ENCODE measurements at regions not wholly inside any gene's neighbourhood (a gene's known extent, or its start where the extent isn't known, plus 50 kb on each side); places are given as distances from the start of the nearest gene placed in this dataset.

- Histone ChIP-seq H3K36me3 (ENCODE audit: low read depth) (no peaks in the 10 kb centered on the region), H3K4me1 (ENCODE audit: low read depth) (no peaks in the 10 kb centered on the region), H3K4me3 (no peak overlapping the region), H3K9me3 (no peaks in the 10 kb centered on the region)
- intact Hi-C loops (cut with DNase I, micrococcal nuclease): no loop called here
- TF ChIP-seq CTCF (IDR thresholded peaks at IDR 0.05): no peak
- no peak for DNase-seq
- ATAC-seq: no peak
These were observed 1069.1 kb downstream of the EFNB2 start for GRCh38 chr13:105466376-105466775.

GRCh38 chr13:105465745-105466144, 1069.7 kb downstream of the EFNB2 start, which contains the start of gene DAOA:
Gene DAOA (plus strand): TSS chr13:105466045.
- ATAC-seq: no peak
- intact Hi-C loops (cut with DNase I, micrococcal nuclease): no loop called here
- no peak within 1 kb of the TSS for H3K4me3 ChIP-seq
- no peak for DNase-seq
- H3K36me3 ChIP-seq (ENCODE audit: low read depth): no peaks in the 10 kb centered on the region
- TF ChIP-seq CTCF (IDR thresholded peaks at IDR 0.05): no peak
- H3K4me1 ChIP-seq (ENCODE audit: low read depth): no peaks in the 10 kb centered on the region
- H3K9me3 ChIP-seq: no peaks in the 10 kb centered on the region

GRCh38 chr13:105465251-105465650, 1070.2 kb downstream of the EFNB2 start:
- intact Hi-C loops (cut with DNase I, micrococcal nuclease): no loop called here
- ATAC-seq (no peak), DNase-seq (no peak)
- TF ChIP-seq CTCF (IDR thresholded peaks at IDR 0.05): no peak
- Histone ChIP-seq H3K9me3 (no peaks in the 10 kb centered on the region), H3K36me3 (ENCODE audit: low read depth) (no peaks in the 10 kb centered on the region), H3K4me3 (no peak overlapping the region), H3K4me1 (ENCODE audit: low read depth) (no peaks in the 10 kb centered on the region)

GRCh38 chr13:105464249-105464648, 1071.2 kb downstream of the EFNB2 start:
- no peak overlapping the region for H3K4me3 ChIP-seq
- no peaks in the 10 kb centered on the region for H3K4me1 ChIP-seq (ENCODE audit: low read depth)
- intact Hi-C loops (cut with DNase I, micrococcal nuclease): no loop called here
- TF ChIP-seq CTCF (IDR thresholded peaks at IDR 0.05): no peak
- no peak for ATAC-seq
- DNase-seq: no peak
- no peaks in the 10 kb centered on the region for H3K9me3 ChIP-seq
- no peaks in the 10 kb centered on the region for H3K36me3 ChIP-seq (ENCODE audit: low read depth)

- no peak for ATAC-seq
These were observed 1072.4 kb downstream of the EFNB2 start for GRCh38 chr13:105463011-105463501.

More at GRCh38 chr13:105463011-105463501, 1072.4 kb downstream of the EFNB2 start:
- no peak for DNase-seq
- no peak for TF ChIP-seq CTCF (IDR thresholded peaks at IDR 0.05)
- H3K4me3 ChIP-seq: no peak overlapping the region
- H3K4me1 ChIP-seq (ENCODE audit: low read depth): no peaks in the 10 kb centered on the region
- no peaks in the 10 kb centered on the region for H3K9me3 ChIP-seq
- no peaks in the 10 kb centered on the region for H3K36me3 ChIP-seq (ENCODE audit: low read depth)
- intact Hi-C loops (cut with DNase I, micrococcal nuclease): no loop called here
